Ecto neural progenitor cell (in vitro differentiated cells): ENCODE measurements at regions not wholly inside any gene's neighbourhood (a gene's known extent, or its start where the extent isn't known, plus 50 kb on each side); places are given as distances from the start of the nearest gene placed in this dataset.

Experiments used
- DNase-seq: peaks from one replicate; pipeline ENCODE4 v3.0.0-alpha.2; 2018; ENCODE audit warnings: low spot score

DNA sequence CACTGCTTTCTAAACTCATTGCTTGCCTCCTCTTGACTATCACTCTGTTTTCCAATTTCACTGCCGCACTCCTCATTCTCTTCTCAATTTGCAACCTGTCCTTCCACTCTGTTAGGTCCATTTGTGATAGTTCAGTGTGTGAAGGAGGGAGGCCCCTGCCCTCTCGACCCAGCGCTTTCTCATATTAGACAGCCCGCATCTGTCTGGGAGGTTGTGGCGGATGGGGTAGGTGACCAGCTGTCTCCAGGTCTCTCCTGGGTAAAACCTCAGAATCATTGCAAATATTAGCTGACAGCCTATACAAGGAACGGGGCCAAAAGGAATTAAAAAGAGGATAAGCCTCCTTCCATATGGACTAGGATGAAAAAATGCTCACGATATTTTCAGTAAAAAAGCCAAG, 358.3 kb downstream of the SHQ1 start:
- no peak for DNase-seq

DNA sequence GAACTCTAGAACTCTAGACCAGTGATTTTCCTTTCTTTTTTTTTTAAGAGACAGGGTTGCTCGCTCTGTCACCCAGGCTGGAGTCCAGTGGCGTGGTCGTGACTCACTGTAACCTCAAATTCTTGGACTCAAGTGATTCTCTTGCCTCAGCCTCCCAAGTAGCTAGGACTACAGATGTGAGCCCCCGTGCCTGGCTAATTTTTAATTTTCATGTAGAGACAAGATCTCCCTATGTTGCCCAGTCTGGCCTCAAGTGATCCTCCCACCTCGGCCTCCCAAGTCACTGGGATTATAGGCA, 359.6 kb downstream of the SHQ1 start:
- no peak for DNase-seq

GRCh38 chr3:72487946-72488737, 360.1 kb downstream of the SHQ1 start:
- no peak for DNase-seq

DNA sequence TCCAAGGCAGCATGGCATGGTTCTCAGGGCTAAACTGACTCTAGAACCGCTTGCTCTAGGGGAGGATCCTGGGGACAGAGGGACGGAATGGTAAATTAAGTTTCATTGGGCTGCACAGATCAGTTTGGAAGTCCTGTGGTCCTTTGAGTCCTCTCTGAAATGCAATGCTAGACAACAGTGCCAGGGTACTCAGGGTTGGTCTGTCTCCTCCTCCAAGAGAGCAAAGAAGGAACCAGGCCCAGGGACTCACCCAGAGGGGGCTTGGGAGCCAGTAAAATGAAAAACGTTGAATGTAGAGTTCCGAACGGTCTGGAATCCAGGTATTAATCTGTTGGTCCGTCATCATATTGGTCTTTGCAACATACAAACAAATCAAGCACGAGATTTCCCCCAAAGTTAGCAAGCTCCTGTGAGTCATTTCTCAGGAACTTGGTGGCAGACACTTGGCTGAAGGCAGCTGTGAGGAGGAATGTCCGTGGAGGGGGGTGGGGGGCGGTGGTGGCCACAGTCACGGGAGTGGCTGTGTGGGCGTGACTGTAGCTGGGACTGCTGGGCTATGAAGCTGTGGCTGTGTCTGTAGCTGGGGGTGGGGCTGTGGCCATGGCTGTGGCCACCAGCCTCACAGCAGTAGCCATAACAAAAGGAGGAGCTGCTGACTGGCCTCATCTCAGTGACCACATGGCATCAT, 361.0 kb downstream of the SHQ1 start:
- DNase-seq = no peak

DNA sequence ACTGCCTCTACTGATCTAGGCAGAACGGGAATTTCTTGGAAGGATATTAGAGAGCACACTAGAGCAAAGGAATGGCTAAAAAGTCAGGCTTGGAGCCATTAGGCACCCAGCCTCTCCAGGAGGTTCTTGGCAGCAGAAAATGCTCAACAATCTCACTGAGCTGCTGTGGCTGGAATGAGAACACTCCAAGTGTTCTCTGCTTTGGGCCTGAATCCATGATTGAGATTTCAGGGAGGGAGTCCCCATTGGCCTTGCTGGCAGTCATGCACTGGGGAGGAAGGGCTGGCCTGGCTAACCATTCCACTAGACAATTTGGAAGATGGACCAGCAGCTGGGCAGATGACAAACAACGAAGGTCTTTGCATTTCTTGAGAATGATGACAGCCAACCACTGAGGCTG, 362.6 kb downstream of the SHQ1 start:
- DNase-seq = no peak

- no peak for DNase-seq
Observed at GRCh38 chr3:72483554-72484104, 364.6 kb downstream of the SHQ1 start.

- DNase-seq = no peak
Observed at GRCh38 chr3:72482589-72483321, 365.5 kb downstream of the SHQ1 start.

DNA sequence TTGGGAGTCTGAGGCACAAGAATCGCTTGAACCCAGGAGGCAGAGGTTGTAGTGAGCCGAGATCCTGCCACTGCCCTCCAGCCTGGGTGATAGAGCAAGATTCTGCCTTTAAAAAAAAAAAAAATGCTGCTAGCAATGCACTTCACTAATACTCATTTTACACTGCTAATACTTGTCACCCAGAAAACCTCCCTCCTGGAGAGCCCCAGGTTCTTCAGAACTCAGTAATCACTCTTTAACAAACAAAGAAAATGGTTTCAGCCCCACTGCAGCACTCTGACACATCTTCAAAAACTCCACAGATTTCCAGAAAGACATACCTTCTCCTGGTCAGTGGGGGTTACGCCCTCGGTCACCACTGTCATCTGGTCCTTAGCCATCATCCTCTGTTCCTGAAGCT, 366.7 kb downstream of the SHQ1 start:
- DNase-seq = no peak

DNA sequence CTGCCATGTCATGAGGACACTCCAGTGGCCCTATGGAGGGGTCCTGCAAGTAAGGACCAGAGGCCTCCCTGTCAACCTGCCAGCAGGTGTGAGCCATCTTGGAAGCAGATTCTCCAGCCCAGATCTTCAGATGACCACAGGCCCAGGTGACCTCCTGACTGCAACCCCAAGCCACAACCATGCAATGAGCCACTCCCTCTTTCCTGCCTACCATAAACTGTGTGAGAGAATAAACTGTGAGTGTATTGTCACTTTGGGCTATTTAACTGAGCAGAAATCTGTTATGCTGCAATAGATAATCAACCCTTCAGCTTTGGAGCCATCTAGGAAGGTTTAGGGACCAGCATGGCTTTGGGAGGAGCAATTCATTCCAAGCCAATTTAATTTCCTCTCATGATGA, 367.9 kb downstream of the SHQ1 start:
- no peak for DNase-seq

DNA sequence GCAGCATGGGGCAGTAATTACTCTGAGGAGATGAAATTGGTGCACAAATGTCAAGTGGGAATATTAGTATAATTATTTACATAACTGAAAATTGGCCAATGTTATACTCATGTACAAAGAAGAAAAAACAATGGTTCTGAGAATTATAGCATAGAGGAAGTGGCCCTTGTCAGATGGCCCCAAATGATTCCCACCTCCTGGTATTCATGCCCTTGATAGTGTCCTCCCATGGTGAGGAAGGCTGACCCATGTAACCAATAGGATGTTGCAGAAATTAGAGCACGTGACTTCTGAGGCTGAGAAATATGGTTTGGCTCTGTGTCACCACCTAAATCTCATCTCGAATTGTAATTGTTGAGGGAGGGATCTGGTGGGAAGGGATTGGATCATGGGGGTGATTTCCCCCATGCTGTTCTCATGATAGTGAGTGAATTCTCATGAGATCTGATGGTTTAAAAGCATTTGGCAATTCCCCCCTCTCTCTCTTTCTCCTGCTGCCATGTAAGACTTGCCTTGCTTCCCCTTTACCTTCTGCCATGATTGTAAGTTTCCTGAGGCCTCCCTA, 368.5 kb downstream of the SHQ1 start:
- DNase-seq = no peak

DNA sequence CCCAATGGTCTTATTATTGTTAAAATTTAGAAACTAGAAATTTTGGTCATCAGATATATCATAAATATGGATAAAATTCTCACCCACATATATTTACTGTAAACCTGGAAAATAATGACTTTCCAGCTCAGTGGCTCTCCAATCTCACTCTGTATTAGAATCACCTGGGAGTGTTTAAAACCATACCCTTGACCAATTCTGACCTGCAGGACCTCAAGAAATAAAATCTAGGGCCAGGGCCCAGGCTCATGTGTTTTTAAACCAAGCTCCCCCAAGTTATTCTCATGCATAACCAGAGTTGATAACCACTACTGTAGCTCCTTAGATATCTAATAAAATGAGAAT, 372.1 kb downstream of the SHQ1 start:
- no peak for DNase-seq

- no peak for DNase-seq
Observed at GRCh38 chr3:72475258-72476138, 372.7 kb downstream of the SHQ1 start.

- DNase-seq = no peak
Observed at GRCh38 chr3:72474775-72475174, 373.5 kb downstream of the SHQ1 start.

- DNase-seq = no peak
Observed at GRCh38 chr3:72473156-72473555, 375.1 kb downstream of the SHQ1 start.

DNA sequence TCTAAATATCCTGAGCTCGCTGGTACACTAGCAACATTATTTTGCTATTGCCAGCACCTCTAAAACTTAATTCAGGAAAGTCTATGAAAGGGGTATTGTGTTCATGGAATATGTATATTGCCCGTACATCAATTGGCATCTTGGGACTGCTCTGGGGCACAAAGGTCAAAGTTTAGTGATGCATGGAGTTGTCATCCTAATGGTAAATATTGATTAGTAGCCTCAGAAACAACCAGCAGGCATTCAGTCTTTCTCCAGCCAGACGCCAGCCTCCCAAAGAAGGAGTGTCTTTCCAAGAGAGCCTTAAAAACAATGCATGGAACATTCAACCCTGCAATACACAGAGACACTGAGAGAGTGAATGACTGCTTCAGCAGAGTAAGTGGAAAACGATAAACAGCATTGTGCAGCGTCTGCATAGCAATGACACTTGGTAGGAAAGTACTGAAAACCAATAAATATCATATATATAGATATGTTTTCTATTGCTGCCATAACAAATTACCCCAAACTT, 377.3 kb downstream of the SHQ1 start:
- DNase-seq = no peak

DNA sequence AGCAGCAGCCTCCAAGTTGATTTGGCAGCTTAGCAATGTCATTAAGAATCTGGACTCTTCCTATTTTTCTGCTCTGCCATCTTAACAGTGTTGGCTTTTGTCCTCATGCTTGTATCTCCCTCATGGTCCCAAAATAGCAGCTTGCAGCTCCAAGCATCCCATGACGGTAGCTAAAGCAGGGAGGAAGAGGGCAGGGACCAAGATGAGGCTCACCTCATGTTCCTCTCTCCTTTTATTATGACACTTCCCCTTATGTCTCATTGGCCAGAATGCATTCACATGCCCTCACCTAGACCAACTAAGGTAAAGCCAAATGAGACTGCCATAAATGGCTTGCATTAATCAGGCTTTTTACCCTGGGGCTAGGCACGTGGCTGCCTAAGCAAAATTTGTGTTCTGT, 382.4 kb downstream of the SHQ1 start:
- DNase-seq = no peak

GRCh38 chr3:72463083-72463482, 385.2 kb downstream of the SHQ1 start:
- DNase-seq = no peak

DNA sequence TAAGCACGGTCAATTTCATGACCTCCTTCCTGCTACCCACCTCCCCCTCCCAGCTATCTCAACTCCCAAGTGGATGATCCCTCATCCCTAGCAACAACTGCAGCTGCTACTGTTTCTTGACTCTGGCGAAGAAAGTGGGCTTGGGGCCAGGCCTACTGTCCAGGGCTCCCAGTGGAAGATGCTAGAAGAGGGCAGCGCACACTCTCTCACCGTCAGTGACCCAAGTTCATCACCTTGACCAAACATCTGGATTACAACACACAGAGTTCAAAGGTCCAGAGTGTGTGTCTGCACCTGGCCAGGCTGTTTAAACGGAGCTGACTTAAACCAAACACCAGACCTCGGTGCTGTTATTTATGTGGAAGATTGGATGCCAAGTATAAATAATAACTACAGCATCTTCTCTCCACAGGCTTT, 385.6 kb downstream of the SHQ1 start:
- DNase-seq = no peak

DNA sequence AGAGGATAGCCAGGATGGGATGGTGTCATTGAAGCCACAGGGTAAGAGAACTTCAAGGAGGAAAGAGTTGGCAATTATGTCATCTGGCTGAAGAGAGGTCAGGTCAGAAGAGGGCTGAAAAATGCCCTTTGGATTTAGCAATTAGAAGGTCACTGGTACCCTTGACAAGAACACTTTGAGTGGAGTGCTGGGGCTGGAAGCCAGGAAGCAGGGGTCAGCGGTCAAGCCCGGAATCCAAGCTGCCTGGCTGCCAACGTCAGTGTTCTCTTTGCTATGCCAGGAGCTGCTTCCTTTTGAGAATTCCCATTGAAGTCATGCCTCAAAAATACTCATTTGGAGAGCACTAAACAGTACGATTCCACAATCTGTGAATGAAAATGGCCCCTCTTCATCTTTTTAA, 386.5 kb downstream of the SHQ1 start:
- DNase-seq = no peak

DNA sequence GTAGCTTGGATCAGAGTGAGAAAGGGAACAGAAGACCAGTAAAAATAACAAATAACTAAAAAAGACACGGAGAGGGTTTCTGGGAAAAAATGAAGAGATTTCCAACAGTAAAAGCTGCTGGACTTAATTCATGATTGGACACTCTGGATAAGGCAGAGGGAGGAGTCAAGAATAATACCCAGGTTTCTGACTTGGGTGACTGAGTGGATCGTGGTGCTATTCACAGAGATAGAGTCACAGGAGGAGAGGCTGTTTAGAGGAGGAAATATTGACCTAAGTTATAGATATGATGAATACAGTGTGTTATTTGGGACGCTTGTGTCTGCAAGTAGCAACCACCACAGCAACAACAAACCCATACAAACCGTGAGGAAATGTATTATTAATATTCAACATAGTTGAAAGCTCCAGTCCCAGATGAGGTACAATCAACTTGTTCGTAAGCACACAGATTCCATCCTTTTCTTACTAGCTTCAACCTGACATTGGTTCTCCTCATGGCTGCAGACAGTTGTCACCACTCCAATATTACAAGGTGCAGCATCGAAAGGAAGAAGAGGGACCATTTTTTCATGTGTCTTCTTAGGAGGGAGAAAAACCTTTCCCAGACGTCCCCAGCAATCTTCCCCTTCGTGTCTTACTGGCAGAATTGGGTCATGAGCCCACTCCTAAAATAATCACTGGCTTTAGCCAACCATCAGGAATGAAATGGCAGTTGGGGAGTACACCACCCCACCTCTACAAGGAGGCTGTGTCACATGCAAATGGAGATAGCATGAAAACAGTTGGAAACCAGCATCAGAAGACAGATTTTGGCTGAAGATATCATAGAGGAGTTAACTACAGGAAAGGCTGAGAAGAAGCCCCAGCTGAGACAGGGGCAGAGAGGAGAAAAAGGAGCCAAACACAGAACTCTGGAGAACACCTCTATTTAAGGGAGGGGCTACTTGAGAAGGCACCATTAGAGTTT, 387.8 kb downstream of the SHQ1 start:
- no peak for DNase-seq
